Peyer's patch (tissue), 4 donors: ENCODE measurements at regions not wholly inside any gene's neighbourhood (a gene's known extent, or its start where the extent isn't known, plus 50 kb on each side); places are given as distances from the start of the nearest gene placed in this dataset.
"Not testable (repeated sequence)": the region's sequence is repeated elsewhere in the genome, so short reads cannot be mapped to it uniquely, and the experiment has no call there.

Source experiments
- POLR2A ChIP-seq, 2 donors: fragments of 450-650 bp; IDR thresholded peaks; one replicate each; pipeline ENCODE4 v1.5.1; 2017; ENCODE audit warnings: antibody characterized with exemption in 2 of 2, mild to moderate bottlenecking in 2 of 2, moderate library complexity in 2 of 2
- TF ChIP-seq, protein P1 (sequence below), 6 experiments: fragments of 450-650 bp in 4 of 6; fragments of 200-600 bp in 2 of 6; sonication (generic) in 1 of 6; IDR thresholded peaks; one replicate each; pipeline ENCODE4 v1.5.1; 2017 to 2019; ENCODE audit warnings: antibody characterized with exemption in 6 of 6, mild to moderate bottlenecking in 3 of 6, moderate library complexity in 1 of 6

DNA sequence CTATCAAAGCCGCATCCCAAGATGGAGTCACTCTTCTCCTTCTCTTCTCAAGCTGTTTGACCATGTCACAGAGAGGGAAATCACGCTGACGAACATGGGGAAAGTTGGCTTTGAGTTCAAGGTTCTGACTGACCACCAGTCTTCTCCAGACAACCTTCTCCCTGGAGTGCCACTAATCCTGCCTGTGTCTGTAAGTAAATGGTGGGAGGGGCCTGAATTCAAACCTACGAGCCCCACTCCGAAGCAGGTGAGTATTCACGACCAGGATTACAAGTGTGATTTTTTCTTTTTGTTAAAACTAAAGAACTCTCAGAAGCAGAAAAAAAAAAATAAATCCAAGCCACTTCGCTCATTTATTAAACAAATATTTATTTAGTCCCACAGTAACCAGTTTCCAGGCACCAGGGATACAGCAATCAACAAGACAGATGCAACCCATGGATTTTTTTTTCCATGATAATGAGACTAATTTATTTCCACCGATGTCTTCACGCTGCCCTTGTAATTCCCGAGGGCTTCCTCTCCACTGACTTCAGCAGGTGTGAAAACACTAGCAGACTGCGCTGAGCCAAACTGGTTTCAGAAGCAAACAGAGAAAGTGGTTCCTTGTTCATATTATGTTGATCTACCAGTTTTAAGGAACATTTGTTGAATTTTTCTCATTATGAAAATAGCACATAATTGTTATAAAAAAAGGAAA lies 206.0 kb upstream of the NBPF12 start:
- not testable (repeated sequence) for TF ChIP-seq POLR2A (IDR thresholded peaks at IDR 0.05)
- TF ChIP-seq, protein P1, sequence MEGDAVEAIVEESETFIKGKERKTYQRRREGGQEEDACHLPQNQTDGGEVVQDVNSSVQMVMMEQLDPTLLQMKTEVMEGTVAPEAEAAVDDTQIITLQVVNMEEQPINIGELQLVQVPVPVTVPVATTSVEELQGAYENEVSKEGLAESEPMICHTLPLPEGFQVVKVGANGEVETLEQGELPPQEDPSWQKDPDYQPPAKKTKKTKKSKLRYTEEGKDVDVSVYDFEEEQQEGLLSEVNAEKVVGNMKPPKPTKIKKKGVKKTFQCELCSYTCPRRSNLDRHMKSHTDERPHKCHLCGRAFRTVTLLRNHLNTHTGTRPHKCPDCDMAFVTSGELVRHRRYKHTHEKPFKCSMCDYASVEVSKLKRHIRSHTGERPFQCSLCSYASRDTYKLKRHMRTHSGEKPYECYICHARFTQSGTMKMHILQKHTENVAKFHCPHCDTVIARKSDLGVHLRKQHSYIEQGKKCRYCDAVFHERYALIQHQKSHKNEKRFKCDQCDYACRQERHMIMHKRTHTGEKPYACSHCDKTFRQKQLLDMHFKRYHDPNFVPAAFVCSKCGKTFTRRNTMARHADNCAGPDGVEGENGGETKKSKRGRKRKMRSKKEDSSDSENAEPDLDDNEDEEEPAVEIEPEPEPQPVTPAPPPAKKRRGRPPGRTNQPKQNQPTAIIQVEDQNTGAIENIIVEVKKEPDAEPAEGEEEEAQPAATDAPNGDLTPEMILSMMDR (IDR thresholded peaks at IDR 0.05): not testable (repeated sequence)
